Stomach (tissue), 8 donors: ENCODE measurements at regions not wholly inside any gene's neighbourhood (a gene's known extent, or its start where the extent isn't known, plus 50 kb on each side); places are given as distances from the start of the nearest gene placed in this dataset.
A peak's percentile ranks its signal among the peaks of the same experiment; 100 is the strongest.

Experiments used
- DNase-seq, 2 donors: peaks; one replicate each; pipeline versions ENCODE4 v3.0.0 to v3.0.0-alpha.2; 2013 to 2019
- H3K27ac ChIP-seq, 5 donors: fragments of 200-600 bp in 4 of 5; sonication (generic) in 4 of 5; one replicate each; pipeline ENCODE4 v1.5.1; 2013 to 2019; ENCODE audit warnings: mild to moderate bottlenecking in 1 of 5, moderate library complexity in 1 of 5
- H3K27me3 ChIP-seq, 3 donors: fragments of 200-600 bp; sonication (generic); one replicate each; pipeline ENCODE4 v1.5.1; 2017 to 2019; ENCODE audit warnings: mixed run types in 1 of 3
- H3K36me3 ChIP-seq, 4 donors: fragments of 200-600 bp; sonication (generic); 1 replicate in 3 of 4; 2 replicates in 1 of 4; pipeline ENCODE4 v1.5.1; 2016 to 2019
- H3K4me1 ChIP-seq, 4 donors: fragments of 200-600 bp; sonication (generic); one replicate each; pipeline ENCODE4 v1.5.1; 2016 to 2019
- H3K4me3 ChIP-seq, 4 donors: fragments of 200-600 bp; sonication (generic) in 3 of 4; one replicate each; pipeline ENCODE4 v1.5.1; 2016 to 2019; ENCODE audit warnings: mild to moderate bottlenecking in 1 of 4
- H3K9me3 ChIP-seq, 4 donors: fragments of 200-600 bp; sonication (generic); one replicate each; pipeline ENCODE4 v1.5.1; 2016 to 2019
- EP300 ChIP-seq: sonication (generic); formaldehyde crosslinking; IDR thresholded peaks from one replicate; pipeline ENCODE4 v1.6.1; 2017; ENCODE audit warnings: antibody characterized with exemption
- POLR2A ChIP-seq, 4 donors: fragments of 450-650 bp; IDR thresholded peaks; one replicate each; pipeline ENCODE4 v1.6.1; 2016; ENCODE audit warnings: antibody characterized with exemption in 4 of 4, control low read depth in 2 of 4, mild to moderate bottlenecking in 1 of 4, moderate library complexity in 1 of 4
- POLR2AphosphoS5 ChIP-seq, 3 donors: sonication (generic); formaldehyde crosslinking; IDR thresholded peaks; one replicate each; pipeline ENCODE4 v1.6.1; 2016; ENCODE audit warnings: antibody characterized with exemption in 3 of 3
- WGBS, 5 donors: extraction: QIAGEN DNeasy Blood & Tissue Kit in 3 of 5; methylation state at CpG; one replicate each; pipeline versions ENCODE4 v1.1.5 to v1.1.7; 2013 to 2018; 5-methylcytosine and 5-hydroxymethylcytosine counted together
- intact Hi-C: fragments of 100-400 bp; cut with DNase I; formaldehyde crosslinking; loops from one replicate; pipeline ENCODE4 v1.15.1; 2023; ENCODE audit warnings: low total_unique reads
- TF ChIP-seq, protein P1 (sequence below), 7 experiments: fragments of 450-650 bp in 4 of 7; fragments of 200-600 bp in 3 of 7; sonication (generic) in 3 of 7; IDR thresholded peaks; one replicate each; pipeline ENCODE4 v1.5.1; 2016 to 2019; ENCODE audit warnings: antibody characterized with exemption in 7 of 7, control low read depth in 2 of 7, mild to moderate bottlenecking in 1 of 7
- donor health status: healthy with polysubstance abuse.
- donor health status: Bipolar disorder and iron deficiency.
- donor health status: healthy.

DNA sequence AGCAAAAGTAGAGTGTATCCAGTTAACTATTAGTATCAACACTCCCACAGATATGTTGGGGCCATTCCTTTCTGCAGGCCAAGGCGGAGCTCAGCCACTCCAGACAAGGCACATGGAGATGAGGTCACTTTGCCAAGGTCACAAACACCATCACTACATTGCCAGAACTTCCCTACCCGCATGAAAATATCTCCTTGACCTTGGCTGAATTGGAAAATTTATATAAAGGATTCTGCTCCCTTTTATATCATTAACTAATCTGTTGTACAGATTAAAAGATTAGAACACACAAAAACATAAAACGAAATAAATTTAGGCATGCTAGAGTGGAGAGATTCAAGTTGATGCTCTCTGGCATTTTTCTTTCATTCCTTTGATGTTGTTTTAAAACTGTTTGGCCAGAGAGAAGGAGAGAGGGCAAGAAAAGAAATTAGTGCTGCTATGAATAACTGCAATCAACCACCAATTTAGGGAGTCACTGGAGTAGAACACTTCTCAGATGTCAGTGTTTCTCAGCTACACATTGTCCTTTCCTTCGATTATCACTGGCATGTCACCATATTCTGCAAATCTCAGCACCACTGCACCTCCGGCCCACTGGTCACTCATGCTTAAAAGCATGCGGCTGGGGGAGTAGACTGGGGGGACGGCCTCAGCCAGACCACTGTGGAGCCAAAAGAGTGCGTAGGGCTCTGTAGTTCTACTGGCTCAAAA is 78.7 kb upstream of the ATP1B1 start:
- peaks cover 0 to 12% (median 3%) of the 10 kb centered on the region in 4 donors for H3K4me1 ChIP-seq
- no peak for DNase-seq
- no peaks in the 10 kb centered on the region for H3K9me3 ChIP-seq
- H3K27ac ChIP-seq: no peak overlapping the region
- WGBS, 5 donors: 76 to 83% (median 78%) methylated on average over 7 to 8 of the region's 8 CpGs
- intact Hi-C loops: no loop called here
- no peaks in the 10 kb centered on the region for H3K27me3 ChIP-seq
- TF ChIP-seq, protein P1, sequence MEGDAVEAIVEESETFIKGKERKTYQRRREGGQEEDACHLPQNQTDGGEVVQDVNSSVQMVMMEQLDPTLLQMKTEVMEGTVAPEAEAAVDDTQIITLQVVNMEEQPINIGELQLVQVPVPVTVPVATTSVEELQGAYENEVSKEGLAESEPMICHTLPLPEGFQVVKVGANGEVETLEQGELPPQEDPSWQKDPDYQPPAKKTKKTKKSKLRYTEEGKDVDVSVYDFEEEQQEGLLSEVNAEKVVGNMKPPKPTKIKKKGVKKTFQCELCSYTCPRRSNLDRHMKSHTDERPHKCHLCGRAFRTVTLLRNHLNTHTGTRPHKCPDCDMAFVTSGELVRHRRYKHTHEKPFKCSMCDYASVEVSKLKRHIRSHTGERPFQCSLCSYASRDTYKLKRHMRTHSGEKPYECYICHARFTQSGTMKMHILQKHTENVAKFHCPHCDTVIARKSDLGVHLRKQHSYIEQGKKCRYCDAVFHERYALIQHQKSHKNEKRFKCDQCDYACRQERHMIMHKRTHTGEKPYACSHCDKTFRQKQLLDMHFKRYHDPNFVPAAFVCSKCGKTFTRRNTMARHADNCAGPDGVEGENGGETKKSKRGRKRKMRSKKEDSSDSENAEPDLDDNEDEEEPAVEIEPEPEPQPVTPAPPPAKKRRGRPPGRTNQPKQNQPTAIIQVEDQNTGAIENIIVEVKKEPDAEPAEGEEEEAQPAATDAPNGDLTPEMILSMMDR (IDR thresholded peaks at IDR 0.05): no peak
- TF ChIP-seq POLR2AphosphoS5 (IDR thresholded peaks at IDR 0.05): no peak
- no peak for TF ChIP-seq EP300
- no peak for TF ChIP-seq POLR2A (IDR thresholded peaks at IDR 0.05)
- no peak overlapping the region for H3K4me3 ChIP-seq
- no peaks in the 10 kb centered on the region for H3K36me3 ChIP-seq

DNA sequence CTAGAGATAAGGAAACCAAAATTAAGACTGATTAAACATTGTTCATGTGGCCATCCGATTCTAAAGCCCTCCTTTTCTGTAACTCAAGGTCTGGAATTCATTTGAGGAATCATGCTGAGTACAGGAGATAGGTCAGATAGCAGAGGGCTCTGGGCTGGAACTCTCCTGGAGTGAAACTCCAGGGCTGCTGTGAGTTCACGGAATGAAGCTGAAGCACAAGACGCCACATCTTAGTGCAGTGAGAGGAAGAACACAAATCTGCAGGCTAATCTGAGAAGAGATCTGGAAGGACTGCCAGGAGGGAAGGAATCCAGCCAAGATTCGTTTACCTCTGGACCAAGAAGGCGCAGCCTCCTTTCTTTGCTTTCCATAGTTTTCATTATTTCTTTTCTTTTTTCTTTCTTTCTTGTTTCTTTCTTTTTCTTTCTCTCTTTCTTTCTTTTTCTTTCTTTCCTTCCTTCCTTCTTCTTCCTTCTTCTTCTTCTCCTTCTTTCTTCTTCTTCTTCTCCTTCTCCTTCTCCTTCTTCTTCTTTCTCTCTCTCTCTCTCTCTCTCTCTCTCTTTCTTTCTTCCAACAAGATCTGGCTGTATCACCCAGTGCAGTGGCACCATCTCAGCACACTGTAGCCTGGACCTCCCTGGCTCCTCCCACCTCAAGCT is 74.8 kb upstream of the ATP1B1 start:
- Histone ChIP-seq H3K4me3 (no peak overlapping the region), H3K4me1 (peaks cover 0 to 12% (median 3%) of the 10 kb centered on the region in 4 donors), H3K27me3 (no peaks in the 10 kb centered on the region), H3K9me3 (no peaks in the 10 kb centered on the region), H3K36me3 (no peaks in the 10 kb centered on the region), H3K27ac (no peak overlapping the region)
- intact Hi-C loops: no loop called here
- DNase-seq: peak; percentile 36 to 70
- 26 to 42% (median 39%) methylated on average over 5 of the region's 5 CpGs for WGBS, 5 donors
- no peak for TF ChIP-seq POLR2A (IDR thresholded peaks at IDR 0.05)
- TF ChIP-seq, protein P1 (IDR thresholded peaks at IDR 0.05): no peak
- no peak for TF ChIP-seq EP300
- TF ChIP-seq POLR2AphosphoS5 (IDR thresholded peaks at IDR 0.05): no peak

DNA sequence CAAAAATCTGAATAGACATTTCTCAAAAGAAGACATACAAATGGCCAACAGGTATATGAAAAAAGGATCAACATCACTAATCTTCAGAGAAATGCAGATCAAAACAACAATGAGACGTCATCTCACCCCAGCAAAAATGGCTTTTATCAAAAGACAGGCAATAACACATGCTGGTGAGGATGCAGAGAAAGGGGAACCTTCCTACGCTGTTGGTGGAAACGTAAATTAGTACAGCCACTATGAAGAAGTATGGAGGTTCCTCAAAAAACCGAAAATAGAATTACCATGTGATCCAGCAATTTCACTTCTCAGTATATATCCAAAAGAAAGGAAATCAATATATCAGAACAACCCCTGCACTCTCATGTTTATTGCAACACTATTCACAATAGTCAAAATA is 65.1 kb upstream of the ATP1B1 start:
- no peaks in the 10 kb centered on the region for H3K27me3 ChIP-seq
- peaks cover 0 to 16% (median 3%) of the 10 kb centered on the region in 4 donors for H3K4me1 ChIP-seq
- H3K36me3 ChIP-seq: no peaks in the 10 kb centered on the region
- 71 to 94% (median 87%) methylated on average over 4 of the region's 4 CpGs for WGBS, 5 donors
- no peaks in the 10 kb centered on the region for H3K9me3 ChIP-seq
- no peak for TF ChIP-seq EP300
- TF ChIP-seq POLR2A (IDR thresholded peaks at IDR 0.05): no peak
- no peak for TF ChIP-seq POLR2AphosphoS5 (IDR thresholded peaks at IDR 0.05)
- TF ChIP-seq, protein P1 (IDR thresholded peaks at IDR 0.05): no peak
- no peak overlapping the region for H3K4me3 ChIP-seq
- no peak overlapping the region for H3K27ac ChIP-seq
- no peak for DNase-seq
- intact Hi-C loops: no loop called here

DNA sequence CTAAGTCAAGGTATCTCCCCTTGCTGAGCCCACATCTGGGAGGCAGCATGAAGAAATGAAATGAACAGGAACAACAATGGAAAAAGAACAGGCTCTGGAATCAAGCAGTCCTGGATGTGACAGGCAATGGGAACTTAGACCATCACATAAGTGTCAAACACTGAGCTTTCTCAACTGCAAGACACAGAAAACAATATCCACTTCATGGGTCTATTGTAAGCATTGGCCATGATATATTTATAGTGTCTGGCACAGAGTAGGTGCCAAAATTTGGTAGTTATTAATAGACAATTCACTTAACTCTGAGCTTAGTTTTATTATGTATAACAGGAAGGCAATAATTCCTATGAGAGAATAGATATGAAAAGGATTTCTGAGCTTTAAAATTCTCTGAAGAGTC is 64.1 kb upstream of the ATP1B1 start:
- intact Hi-C loops: no loop called here
- no peak for DNase-seq
- peaks cover 0 to 21% (median 5%) of the 10 kb centered on the region in 4 donors for H3K4me1 ChIP-seq
- no peaks in the 10 kb centered on the region for H3K9me3 ChIP-seq
- H3K27ac ChIP-seq: no peak overlapping the region
- H3K27me3 ChIP-seq: no peaks in the 10 kb centered on the region
- TF ChIP-seq, protein P1 (IDR thresholded peaks at IDR 0.05): no peak
- no peak for TF ChIP-seq EP300
- no peak for TF ChIP-seq POLR2AphosphoS5 (IDR thresholded peaks at IDR 0.05)
- TF ChIP-seq POLR2A (IDR thresholded peaks at IDR 0.05): no peak
- H3K4me3 ChIP-seq: no peak overlapping the region
- H3K36me3 ChIP-seq: no peaks in the 10 kb centered on the region
